Activated CD4-positive, CD25-positive, alpha-beta regulatory T cell treated with anti-CD3 and anti-CD28 coated beads, Interleukin-2, amount 50 U/mL, for 24 hours (primary cell): ENCODE measurements at regions not wholly inside any gene's neighbourhood (a gene's known extent, or its start where the extent isn't known, plus 50 kb on each side); places are given as distances from the start of the nearest gene placed in this dataset.

Experiments
- ATAC-seq, 2 donors: fragments of 150-1000 bp; cut with Tn5 transposase; one replicate each; pipeline ENCODE4 v1.10.0; 2021; ENCODE audit warnings: mild to moderate bottlenecking in 1 of 2, moderate library complexity in 1 of 2

DNA sequence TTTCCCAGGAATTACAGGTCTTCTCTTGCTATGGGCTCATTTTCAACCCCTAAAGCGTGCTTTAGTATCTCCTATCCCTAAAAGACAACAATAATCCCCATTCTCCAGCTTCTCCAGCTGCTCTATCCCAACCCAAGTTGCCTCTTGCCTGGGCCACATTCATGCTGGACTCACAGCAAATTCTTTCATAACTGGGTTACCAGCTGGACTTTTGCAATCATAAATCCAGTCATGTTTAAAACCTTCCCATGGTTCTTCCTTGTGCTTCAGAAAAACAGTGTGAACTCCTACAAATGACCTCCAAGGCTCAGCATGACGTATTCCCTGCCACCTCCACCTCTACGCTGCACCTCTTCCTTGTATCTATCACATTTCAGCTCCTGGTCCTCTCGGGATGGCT, 346.9 kb downstream of the GADD45G start:
- ATAC-seq: no peak

- peak; percentile 75 to 85 for ATAC-seq
Measured at GRCh38 chr9:89952401-89952800, 347.6 kb downstream of the GADD45G start.

DNA sequence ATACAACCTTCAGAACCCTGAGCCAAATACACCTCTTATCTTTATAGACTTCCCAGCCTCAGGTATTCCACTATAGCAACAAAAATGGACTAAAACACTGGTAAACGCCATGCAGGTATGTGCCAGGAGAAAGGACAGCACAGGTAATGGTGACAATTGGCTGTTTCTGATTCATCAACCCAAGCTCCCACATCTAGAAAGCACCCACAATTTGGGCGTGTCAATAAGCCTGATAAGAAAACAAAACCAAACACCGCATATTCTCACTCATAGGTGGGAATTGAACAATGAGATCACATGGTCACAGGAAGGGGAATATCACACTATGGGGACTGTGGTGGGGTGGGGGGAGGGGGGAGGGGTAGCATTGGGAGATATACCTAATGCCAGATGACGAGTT, 348.5 kb downstream of the GADD45G start:
- peak; percentile 36 to 45 for ATAC-seq

GRCh38 chr9:89953824-89954615, 349.2 kb downstream of the GADD45G start:
- no peak for ATAC-seq

DNA sequence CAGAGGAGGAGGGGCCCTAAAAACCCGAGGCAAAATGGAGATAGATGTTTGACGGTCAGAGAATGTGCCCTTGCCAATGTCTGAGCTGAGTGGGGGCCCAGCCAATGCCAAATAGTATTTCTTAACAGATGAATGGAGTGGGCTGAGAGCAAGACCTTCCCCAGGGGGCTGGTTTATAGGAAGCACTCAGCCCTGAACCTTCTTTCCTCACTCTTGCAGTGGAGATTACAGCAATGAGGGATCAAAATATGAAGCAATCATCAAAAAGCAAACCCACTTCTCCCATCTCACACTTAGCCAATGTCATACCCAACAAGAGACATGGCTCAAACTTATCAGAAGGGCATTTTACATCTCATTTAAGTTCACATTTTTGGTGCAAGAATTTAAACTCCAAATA, 350.3 kb downstream of the GADD45G start:
- no peak for ATAC-seq

GRCh38 chr9:89955626-89956025, 350.8 kb downstream of the GADD45G start:
- no peak for ATAC-seq

GRCh38 chr9:89956331-89956730, 351.5 kb downstream of the GADD45G start:
- ATAC-seq: no peak

GRCh38 chr9:89956907-89957306, 352.1 kb downstream of the GADD45G start:
- ATAC-seq: no peak

DNA sequence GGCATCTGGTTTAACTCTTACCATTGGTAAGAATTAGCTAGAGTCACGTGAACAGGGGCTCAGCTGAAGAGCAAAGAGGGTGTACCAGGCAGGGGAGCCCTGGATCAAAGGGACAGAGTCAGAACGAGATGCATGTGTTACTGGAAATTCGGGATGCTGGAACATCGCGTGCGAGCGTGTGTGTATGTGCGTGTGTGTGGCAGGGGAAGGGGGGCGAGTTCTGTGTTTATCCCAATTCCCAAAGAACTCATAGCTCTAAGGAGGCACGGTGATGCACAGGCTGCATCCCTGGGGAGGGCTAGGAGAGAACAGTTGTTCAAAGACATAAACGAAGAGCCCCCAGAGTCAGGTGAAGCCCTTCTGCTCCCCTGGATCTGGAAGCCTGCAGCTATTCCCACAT, 353.3 kb downstream of the GADD45G start:
- ATAC-seq: no peak

DNA sequence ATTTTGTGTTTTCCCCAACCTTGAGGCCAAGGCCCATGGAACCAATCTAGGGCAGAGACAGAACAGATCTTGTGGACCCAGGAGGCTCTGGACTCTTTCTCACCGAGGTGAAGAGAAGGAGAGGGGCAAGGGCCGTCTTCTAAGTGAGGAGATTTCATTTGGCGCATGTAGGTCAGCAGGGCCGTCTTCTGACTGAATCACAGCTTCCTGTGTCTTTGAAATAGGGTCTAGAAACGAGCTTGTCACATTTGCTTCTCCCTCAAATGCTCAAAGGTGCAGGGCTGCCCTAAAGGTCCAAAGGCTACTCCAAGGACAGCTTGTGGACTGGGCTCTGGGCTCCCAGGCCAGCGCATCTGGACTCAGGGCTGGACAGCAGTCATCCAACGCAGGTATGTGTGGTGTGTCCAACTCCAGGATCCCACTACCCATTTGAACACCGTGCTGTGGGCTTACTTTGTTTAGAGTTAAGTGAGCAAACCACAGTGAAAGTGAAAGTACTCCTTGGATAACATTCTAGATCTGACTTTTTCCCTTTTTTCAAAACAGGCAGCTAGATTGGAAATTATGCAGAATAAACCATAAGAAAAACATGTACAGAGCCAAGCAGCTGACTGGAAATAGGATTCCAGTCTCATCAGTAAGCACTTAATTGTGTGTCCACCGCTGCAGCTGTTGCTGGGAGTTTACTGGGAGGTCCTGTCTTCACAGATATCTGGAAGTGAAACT, 357.0 kb downstream of the GADD45G start:
- ATAC-seq: peak in 1 of 2 donors; percentile 20

DNA sequence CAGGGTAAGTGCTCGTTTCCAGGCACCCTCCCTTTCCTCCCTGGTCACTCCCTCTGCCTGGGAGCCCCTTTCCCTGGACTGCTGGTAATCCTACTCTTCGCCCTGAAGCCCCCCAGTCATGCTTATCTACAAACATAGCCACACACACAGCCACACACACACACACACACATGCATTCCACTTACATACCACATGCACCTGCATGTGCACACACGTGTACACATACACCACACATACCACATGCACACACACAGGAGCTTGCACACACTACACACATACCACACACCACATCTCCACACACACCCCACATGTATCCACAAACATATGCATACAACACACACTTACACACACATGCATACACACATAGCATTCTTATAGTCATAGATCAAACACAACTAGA, 358.5 kb downstream of the GADD45G start:
- ATAC-seq: no peak

DNA sequence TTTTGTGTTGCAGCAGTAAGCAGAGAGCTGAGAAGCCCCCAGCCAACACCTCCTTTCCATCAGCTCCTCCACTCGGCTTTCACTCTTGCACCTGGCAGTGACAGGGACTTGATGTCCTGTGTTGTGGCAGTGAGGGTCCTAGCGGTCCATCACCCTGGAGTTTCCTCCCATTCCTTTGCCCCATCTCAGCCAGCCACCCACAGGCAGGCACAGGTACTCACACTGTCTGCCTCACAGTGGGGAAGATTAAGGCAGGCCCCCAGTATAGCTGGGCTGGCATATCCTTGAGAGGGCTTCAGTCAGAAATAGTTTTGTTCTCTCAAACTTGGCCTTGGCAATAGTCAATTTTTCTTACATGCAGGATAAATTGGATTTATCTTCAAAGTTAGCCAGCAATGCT, 362.7 kb downstream of the GADD45G start:
- ATAC-seq: no peak

- peak; percentile 94 to 97 for ATAC-seq
Measured at GRCh38 chr9:89969156-89969675, 364.4 kb downstream of the GADD45G start.

GRCh38 chr9:89969881-89970639, 365.2 kb downstream of the GADD45G start:
- no peak for ATAC-seq

- no peak for ATAC-seq
Measured at GRCh38 chr9:89970701-89971100, 365.9 kb downstream of the GADD45G start.

GRCh38 chr9:89972535-89972934, 367.7 kb downstream of the GADD45G start:
- no peak for ATAC-seq

GRCh38 chr9:89974582-89974981, 369.8 kb downstream of the GADD45G start:
- ATAC-seq: no peak

GRCh38 chr9:89975024-89975423, 370.2 kb downstream of the GADD45G start:
- ATAC-seq: no peak

DNA sequence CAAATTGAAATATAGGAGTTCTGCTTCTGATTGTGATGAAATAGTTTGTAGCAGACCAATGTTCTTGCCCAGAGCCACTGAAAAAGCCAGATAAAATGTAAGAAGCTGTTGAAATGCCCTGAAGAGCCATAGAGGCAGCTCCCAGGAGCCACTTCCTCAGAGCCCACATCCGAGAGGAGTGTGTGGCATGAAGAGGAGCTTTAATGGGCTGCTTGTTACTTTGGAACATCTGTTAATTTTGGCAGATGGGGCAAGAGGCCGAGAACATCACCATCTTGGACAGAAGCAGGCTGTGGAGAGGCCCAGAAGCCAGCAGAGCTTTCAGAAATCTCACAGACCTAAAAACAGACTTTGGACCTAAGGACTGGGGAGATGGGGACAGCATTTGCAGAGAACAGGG, 370.8 kb downstream of the GADD45G start:
- no peak for ATAC-seq

DNA sequence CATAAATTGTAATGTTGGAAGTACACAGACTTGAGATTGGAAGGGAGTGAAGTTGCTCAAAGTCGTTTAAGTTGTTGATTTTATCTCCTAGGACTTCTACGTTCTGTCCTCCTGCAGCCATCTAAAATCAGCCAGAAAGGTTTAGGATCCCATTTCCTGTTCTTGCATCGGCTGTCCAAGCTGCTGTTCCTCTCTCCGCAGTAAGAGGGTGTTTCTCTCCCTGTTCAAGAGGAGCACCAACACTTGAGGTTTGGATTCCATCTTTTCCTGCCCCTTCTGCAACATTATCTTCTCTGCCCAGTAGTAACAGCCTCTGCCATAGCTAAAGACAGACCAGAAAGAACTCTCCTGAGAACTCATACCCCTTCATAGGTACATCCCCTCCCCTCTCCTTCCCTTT, 373.4 kb downstream of the GADD45G start:
- no peak for ATAC-seq

DNA sequence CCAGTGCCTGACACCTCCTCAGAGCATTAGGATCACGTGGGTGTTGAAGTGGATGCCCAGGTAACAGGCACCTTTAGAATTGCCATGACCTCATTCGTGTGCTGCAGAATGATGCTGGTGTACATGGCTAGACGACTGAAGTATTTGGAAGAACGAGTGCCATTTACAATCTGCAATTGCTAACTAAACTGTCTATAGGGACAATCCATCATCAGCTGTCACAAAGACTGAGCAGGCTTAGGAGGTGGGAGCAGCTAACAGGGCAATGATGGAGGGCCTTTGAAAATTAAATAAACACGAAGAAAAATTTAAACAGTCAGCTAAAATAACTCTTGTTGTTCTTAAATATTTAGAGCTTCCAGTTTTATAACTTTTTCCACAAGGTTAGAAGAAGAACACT, 375.8 kb downstream of the GADD45G start:
- no peak for ATAC-seq

- ATAC-seq: no peak
Measured at GRCh38 chr9:89982016-89982415, 377.2 kb downstream of the GADD45G start.

GRCh38 chr9:89983411-89983810, 378.6 kb downstream of the GADD45G start:
- peak; percentile 31 to 42 for ATAC-seq
